Activated T-cell treated with anti-CD3 and anti-CD28 coated beads for 48 hours (primary cell): ENCODE measurements at regions not wholly inside any gene's neighbourhood (a gene's known extent, or its start where the extent isn't known, plus 50 kb on each side); places are given as distances from the start of the nearest gene placed in this dataset.

Experiments
- DNase-seq: peaks from one replicate; pipeline ENCODE4 v3.0.0-alpha.2; 2020; ENCODE audit warnings: low read depth

GRCh38 chr20:58139849-58140786 lies 88.3 kb downstream of the ANKRD60 start:
- DNase-seq: no peak

- no peak for DNase-seq
These were observed 90.1 kb downstream of the ANKRD60 start for GRCh38 chr20:58138395-58138794.

- DNase-seq: no peak
These were observed 90.7 kb downstream of the ANKRD60 start for GRCh38 chr20:58137651-58138265.

GRCh38 chr20:58137236-58137635 lies 91.2 kb downstream of the ANKRD60 start:
- no peak for DNase-seq

- no peak for DNase-seq
These were observed 92.3 kb downstream of the ANKRD60 start for GRCh38 chr20:58136149-58136484.

GRCh38 chr20:58135441-58136148 lies 92.9 kb downstream of the ANKRD60 start:
- no peak for DNase-seq

- no peak for DNase-seq
These were observed 95.2 kb downstream of the ANKRD60 start for GRCh38 chr20:58133020-58133808.

GRCh38 chr20:58131551-58132142 lies 96.8 kb downstream of the ANKRD60 start:
- no peak for DNase-seq

GRCh38 chr20:58131151-58131550 lies 97.3 kb downstream of the ANKRD60 start:
- no peak for DNase-seq

- DNase-seq: no peak
These were observed 97.9 kb downstream of the ANKRD60 start for GRCh38 chr20:58130581-58130980.

- no peak for DNase-seq
These were observed 98.3 kb downstream of the ANKRD60 start for GRCh38 chr20:58130156-58130555.

GRCh38 chr20:58129721-58130151 lies 98.7 kb downstream of the ANKRD60 start:
- DNase-seq: no peak

- DNase-seq: no peak
These were observed 99.5 kb downstream of the ANKRD60 start for GRCh38 chr20:58128635-58129625.

GRCh38 chr20:58127701-58128111 lies 100.7 kb downstream of the ANKRD60 start:
- peak; percentile 15 for DNase-seq

GRCh38 chr20:58125726-58126125 lies 102.7 kb downstream of the ANKRD60 start:
- DNase-seq: no peak

GRCh38 chr20:58117944-58118343 lies 110.5 kb downstream of the ANKRD60 start:
- DNase-seq: no peak

GRCh38 chr20:58116505-58116904 lies 111.9 kb downstream of the ANKRD60 start:
- no peak for DNase-seq

- no peak for DNase-seq
These were observed 114.7 kb downstream of the ANKRD60 start for GRCh38 chr20:58113716-58114115.

GRCh38 chr20:58112017-58112781 lies 116.3 kb downstream of the ANKRD60 start:
- DNase-seq: no peak
